GM19372 (cell line): ENCODE measurements at regions not wholly inside any gene's neighbourhood (a gene's known extent, or its start where the extent isn't known, plus 50 kb on each side); places are given as distances from the start of the nearest gene placed in this dataset.
"Not testable (repeated sequence)": the region's sequence is repeated elsewhere in the genome, so short reads cannot be mapped to it uniquely, and the experiment has no call there.

ENCODE experiments used
- ATAC-seq: cut with Tn5 transposase; IDR thresholded peaks from one replicate; pipeline ENCODE4 v1.9.1; 2021; ENCODE audit warnings: mild to moderate bottlenecking, low read depth, moderate library complexity; ENCODE audit not compliant: unreplicated experiment

DNA sequence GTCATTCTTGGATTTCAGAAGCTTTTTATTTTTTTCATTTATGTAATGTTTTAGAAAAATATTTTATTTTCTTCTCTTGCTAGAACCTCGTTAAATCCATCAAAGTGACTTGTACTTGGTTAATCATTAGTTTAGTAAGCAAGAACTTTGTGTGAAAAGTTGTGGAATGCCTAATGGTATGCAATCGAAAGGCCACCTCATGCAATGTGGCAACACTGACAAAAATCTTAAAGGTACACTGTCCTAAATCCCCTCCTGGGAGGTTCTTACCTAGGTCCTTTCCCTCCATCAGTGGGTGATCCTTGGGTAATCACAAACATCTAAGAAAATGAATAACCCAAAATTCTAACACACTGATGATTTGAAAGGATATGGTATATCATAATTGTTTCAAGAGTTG, 304.2 kb downstream of the DNAH5 start:
- ATAC-seq: no peak

DNA sequence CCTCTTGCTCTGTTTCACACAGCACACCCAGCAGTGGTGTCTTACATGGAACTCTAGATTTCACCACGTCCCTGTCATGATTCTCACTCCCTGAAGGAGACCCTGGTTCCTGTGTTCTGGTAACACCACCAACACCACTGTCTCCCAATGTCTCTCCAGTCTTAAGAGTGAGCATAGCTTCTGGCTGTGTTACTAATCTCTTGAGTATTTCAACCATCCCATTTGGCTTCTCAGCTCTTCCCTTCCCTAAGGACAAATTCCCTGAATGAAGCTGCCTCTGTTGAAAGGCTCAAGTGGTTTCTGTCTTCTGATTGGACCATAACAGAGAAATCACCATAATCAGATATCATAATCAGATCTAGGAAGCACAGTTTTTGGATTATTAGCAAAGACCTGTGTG, 311.8 kb downstream of the DNAH5 start:
- no peak for ATAC-seq

DNA sequence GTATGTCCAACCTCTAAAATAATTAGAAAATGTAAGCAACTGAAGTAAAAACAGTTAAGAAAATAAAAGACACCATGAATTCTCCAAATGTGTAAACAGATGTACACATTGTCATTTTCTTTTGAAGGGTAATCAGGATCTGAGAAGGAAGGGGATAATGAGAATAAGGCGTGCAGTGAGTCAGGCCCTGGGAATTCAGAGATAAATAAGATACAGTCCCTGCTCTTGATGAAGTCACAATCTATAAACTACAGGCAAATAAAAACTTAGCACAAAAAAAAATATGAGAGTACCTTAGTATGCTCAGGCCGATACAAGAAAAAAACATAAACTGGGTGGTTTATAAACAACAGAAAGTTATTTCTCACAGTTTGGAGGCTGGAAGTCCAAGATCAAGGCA, 315.3 kb downstream of the DNAH5 start:
- ATAC-seq: no peak

DNA sequence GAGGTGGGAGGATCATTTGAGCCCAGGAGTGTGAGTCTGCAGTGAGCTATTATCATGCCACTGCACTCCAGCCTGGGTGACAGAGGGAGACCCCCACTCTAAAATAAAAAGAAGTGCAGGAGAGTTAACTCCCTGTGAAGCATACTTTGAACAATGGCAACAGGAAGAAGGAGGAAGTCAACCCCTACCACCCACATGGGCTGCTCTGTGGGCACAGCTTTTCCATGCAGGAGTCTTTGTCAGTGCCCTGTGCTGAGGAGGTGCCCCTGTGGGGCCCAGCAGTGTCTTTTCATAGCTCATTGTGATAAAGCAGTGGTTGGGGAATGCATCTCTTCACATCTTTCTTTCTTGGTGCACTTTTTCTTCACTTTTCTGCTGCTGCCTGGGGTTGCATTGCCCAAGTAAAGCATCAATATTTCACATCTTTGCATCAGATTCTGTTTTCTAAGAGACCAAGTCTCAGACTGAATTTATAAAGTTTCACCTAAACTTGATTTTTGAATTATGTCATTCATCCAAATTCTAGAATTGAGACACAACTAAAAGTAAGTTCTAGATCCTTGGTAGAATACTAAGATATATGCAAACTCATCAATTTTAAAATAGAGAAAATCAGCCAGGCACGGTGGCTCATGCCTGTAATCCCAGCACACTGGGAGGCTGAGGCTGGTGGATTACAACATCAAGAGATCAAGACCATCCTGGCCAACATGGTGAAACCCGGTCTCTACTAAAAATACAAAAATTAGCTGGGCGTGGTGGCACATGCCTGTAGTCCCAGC, 316.6 kb downstream of the DNAH5 start:
- no peak for ATAC-seq

DNA sequence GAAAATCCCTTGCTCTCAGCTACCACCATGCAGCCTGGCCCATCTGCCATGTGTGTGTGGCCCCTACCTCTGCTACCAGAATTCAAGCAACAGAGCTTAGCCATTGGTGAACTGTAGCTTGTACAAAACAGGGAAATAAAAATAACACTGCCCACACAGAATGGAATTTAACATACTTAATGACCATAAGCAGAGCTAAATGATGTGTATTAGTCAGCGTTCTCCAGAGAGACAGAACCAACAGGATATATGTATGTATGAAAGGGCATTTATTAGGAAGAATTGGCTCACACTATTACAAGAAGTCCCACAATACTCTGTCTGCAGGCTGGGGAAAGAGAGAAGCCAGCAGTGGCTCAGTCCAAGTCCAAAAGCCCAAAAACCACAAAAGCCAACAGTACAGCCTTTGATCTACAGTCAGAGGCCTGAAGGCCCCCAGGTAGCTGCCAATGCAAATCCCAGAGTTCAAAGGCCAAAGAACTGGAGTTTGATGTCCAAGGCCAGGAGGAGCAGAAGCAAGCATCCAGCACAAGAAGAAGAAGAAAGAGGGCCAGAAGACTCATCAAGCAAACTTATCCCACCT, 318.8 kb downstream of the DNAH5 start:
- no peak for ATAC-seq

DNA sequence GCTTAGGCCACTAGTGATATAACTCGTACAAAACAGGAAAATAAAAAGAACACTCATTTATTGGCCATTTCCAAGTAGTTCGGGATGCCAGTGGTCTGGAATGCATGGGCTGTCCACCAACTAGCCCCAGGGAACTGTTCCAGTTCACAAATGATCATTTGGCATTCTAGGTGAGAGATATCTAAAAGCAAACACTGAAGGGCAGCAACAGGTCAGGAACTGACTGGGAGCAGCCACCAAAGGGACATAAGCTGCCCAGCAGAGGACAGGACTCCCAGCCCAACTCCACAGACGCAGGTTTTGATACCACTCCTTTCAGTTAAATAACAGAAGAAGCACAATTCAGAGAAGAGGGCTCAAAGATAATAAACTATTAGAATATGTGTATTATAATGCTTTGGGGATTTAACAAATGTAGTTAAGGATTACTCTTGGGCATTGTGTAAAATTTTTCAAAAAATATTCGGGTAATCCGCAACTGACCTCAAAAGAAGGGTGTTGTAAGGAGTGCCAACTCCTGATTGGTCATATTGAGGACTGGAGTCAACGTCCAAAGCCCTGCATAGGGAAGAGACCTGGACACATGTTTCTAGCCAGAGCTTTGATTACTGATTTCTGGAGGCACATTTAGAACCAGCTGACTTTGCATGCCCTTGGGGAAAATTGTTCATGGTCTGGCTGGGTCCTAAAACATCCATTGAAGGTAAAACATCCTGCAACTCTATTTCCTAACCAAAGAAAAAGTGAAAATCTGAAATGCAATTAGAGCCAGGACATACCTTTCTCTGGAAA, 320.0 kb downstream of the DNAH5 start:
- ATAC-seq: no peak

DNA sequence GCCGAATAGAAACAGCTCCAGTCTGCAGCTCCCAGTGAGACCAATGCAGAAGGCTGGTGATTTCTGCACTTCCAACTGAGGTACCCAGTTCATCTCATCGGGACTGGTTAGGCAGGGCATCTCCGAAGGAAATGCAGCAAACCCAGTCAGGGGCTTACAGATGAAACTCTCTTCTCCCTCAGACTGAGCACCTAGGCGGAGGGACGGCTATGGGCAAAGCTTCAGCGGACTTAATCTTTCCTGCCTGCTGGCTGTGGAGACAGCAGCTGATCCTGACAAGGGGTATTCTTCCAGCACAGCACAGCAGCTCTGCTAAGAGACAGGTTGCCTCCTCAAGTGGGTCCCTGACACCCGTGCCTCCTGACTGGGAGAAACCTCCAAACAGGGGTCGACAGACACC, 330.9 kb downstream of the DNAH5 start:
- no peak for ATAC-seq

DNA sequence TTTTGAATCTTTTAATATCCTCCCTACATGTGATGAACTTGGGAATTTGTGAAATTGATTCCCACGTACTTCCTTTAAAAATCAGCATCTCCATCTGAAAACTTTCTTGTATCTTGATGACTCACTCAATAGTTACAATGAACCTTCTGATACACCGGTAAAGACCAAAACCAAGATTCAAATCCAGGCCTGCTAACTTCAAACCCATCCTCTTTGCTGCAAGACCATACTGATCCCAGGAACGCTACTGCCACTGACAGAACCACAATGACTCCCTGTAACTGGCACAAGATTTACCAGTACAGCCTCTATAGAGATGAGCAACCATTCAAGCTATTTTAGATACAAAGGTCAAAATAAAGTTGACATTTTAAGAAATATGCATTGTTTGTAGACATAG, 332.9 kb downstream of the DNAH5 start:
- no peak for ATAC-seq

DNA sequence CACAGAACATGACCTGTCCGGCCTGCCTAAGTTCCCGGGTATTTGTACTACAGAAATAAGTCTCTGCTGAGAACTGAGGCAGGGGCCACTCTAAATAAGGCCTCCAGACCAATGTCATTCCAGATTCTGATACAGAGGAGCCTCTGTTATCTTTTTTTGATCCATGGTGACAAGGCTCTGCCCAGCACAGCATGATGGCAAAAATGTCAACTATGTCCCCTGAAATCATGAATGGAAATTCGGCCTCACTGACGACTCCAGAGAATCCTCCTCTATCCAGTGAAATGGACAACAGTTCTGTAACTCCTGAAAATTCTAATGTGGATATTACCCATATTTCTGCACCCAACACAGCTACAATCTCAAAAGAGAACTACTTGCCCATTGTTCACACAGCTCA, 335.0 kb downstream of the DNAH5 start:
- ATAC-seq: no peak

DNA sequence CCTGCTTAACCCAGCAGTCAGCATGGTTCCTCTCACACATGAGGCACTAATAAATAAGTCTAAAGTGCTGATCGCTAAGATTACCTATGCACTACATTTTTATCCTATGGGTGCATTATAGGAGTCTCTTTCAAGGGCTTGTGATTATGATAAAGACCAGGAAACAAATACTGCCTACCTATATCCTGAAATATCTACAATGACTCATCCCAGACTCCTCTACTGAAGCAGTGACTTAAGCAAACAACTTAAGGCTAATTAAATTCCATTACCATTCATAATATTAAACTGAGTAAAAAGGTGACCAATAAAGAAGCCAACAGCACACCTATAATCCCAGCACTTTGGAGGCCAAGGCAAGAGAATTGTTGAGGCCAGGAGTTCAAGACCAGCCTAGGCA, 338.4 kb downstream of the DNAH5 start:
- ATAC-seq: no peak

DNA sequence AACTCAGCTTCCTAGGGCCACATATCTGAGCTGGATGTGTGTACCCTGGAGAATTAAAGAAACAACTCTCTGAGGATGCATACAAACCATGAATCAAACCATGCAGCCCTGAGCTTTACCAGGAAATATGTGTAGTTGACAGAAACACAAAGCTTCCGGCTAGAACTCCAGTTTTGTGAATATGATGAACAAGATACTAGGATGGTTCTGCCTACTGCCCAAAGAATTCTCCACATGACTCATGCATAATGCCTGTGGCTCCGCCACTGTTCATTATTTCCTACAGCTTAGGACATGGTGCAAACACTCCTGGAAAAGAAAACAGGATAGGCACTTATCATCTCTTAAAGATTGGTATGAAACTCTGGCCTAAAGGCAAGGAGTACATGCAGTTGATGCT, 343.4 kb downstream of the DNAH5 start:
- ATAC-seq: no peak

DNA sequence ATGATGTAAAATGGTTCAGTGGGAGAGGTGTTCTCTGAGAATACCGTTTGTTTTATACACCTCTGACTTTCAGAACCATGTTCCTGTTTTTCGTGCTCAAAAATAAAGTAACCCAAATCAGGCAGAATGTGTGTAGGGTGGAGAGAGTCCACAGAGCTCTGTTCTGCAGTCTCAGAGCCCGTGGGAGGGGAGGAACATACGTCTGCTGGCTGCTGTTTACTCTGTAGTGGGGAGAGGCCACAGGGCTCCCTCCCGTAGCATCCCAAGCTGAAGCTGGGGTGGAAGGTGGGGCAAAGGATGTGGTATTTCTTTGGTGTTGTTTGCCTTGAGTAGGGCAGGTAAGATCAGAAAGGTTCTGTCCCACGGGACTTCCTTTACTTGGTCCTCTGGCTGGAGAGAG, 348.5 kb downstream of the DNAH5 start:
- ATAC-seq: no peak

DNA sequence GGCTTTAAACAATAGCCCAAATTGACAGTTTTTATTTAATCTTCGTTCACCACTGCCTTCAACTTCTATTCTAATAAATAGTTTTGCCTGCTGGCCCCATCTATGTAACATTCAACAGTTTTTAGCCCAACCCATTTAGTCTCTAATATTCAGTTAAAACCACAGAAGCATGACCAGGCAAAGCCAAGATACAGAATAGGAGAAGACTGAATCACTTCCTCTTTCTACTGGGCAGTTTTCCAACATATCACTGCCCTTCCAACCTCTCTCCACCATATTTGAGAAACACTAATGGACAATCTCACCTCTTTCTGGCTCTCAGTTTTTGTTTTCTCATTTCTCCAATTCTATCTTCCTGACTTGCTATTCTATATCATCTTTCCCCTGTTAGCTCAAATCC, 352.9 kb downstream of the DNAH5 start:
- no peak for ATAC-seq

DNA sequence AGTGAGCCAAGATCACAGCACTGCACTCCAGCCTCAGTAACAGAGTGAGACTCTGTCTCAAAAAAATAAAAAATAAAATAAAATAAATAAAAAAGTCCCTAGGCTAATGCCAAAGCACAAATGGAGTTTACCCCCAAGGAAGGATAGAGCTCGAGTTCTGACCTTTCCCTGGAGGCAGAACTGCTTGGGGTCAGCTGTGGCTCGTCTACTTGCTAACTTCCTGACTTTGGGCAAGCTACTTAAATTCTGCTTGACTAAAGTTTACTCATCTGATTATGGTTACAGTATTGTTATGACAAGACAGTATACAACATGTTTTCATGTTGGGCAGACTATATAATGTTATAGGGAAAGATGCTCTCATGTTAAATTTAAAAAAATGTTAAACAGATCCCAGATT, 359.2 kb downstream of the DNAH5 start:
- ATAC-seq: no peak

DNA sequence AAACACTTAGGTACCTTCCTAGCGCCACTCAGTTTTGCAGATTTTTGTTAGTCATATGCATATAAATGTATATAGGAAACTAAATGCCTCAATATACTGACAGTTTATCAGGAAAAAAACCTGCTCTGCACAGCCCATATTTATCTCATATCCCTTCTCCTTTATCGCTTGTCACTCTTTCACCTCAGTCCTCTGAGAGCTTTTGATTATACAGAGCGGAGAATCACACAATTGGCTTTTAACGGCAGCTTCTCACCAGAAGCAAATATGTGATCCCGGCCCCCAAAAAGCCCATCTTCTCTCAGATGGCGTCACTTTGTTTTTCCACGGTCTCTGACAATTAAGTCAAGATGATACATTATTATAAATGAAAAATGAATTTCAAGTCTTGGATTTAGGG, 362.6 kb downstream of the DNAH5 start:
- ATAC-seq: no peak

DNA sequence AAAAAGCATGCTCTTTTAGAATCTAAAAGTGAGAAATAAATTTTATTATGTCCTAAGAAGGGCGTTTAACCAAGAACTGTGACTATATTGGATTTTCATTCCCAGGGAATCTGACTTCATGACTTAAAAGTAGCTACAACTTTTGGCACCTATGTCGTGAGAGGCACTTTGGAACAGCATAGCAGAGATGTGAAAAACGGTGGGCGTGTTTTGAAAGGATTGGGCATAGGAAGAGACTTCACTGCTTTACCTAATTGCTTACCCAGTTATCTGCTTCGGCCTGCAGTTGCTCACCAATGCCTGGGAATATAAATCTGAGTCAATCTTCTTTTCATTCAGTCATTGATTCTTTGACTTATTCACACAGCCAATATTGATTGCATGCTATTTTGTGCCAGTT, 363.4 kb downstream of the DNAH5 start:
- no peak for ATAC-seq

DNA sequence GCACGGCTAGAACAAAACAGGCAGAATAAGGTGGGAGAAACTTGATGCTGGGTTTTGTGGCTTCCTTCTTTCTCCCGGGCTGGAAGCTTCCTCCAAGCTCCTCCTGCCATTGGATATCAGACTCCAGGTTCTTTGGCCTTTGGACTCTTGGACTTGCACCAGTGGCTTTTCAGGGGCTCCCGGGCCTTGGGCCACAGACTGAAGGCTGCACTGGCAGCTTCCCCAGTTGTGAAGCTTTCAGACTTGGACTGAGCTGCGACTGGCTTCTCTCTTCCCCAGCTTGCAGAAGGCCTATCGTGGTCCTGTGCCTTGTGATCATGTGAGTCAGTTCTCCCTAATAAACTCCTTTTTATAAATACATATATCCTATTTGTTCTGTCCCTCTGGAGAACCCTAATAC, 364.4 kb downstream of the DNAH5 start:
- ATAC-seq: no peak

DNA sequence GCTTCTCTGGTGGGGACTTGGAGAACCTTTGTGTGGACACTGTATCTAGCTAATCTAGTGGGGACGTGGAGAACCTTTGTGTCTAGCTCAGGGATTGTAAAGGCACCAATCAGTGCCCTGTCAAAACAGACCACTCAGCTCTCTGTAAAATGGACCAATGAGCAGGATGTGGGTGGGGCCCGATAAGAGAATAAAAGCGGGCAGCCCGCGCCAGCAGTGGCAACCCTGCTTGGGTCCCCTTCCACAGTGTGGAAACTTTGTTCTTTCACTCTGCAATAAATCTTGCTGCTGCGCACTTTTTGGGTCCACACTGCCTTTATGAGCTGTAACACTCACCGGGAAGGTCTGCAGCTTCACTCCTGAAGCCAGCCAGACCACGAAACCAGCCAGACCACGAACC, 365.4 kb downstream of the DNAH5 start:
- ATAC-seq: not testable (repeated sequence)

DNA sequence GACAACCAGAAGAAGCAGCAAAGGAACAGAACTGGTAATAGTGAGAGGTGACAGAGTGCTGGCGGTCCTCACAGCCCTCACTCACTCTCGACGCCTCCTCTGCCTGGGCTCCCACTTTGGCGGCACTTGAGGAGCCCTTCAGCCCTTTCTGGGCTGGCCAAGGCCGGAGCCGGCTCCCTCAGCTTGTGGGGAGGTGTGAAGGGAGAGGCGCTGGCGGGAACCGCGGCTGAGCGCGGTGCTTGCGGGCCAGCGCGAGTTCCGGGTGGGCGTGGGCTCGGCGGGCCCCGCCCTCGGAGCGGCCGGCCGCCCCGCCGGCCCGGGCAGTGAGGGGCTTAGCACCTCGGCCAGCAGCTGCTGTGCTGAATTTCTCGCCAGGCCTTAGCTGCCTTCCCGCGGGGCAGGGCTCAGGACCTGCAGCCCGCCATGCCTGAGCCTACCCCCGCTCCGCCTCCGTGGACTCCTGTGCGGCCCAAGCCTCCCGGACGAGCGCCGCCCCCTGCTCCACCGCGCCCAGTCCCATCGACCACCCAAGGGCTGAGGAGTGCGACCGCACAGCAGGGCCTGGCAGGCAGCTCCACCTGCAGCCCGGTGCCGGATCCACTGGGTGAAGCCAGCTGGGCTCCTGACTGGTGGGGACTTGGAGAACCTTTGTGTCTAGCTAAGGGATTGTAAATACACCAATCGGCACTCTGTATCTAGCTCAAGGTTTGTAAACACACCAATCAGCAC, 366.0 kb downstream of the DNAH5 start:
- ATAC-seq: not testable (repeated sequence)

DNA sequence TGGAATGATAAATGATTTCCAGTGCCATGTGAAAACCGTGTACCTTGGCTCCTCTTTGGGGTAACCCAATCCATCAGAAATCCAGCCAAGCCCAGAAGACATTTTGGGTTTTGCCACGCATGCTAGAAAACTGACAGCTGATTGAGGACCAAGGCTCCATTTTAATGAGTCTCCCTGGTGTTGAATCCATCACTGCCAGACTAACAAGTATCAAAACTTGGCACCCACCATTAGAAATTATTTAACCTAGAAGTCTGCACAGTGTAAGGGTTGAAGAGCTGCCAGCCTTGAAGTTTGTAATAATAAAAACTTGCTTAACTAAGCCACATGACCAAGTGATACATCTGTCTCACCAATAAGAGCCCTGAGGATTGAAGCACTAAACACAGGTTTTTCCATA, 369.9 kb downstream of the DNAH5 start:
- no peak for ATAC-seq

DNA sequence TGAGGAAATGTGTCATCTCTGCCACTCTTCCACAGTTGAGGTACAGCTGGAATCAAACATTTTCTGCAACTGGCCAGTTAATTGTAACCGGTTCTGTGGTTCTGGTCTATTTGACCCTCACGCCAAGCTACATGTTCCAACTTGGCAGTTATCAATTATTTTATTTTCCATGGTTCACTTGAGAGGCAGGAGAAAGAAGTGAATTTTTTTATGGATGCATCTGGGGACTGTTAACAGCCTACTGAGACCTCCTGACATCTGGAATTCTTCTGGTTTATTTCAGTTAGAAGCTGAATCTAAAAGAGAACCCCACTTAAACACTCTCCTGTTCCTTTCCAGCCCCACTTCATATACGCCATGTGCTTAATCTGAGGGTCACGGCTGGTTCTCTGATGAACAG, 372.3 kb downstream of the DNAH5 start:
- ATAC-seq: no peak
